HG03378 (cell line): ENCODE measurements at regions not wholly inside any gene's neighbourhood (a gene's known extent, or its start where the extent isn't known, plus 50 kb on each side); places are given as distances from the start of the nearest gene placed in this dataset.

Experiments
- ATAC-seq: cut with Tn5 transposase; IDR thresholded peaks from one replicate; pipeline ENCODE4 v1.9.1; 2021; ENCODE audit warnings: mild to moderate bottlenecking, moderate library complexity; ENCODE audit not compliant: unreplicated experiment

DNA sequence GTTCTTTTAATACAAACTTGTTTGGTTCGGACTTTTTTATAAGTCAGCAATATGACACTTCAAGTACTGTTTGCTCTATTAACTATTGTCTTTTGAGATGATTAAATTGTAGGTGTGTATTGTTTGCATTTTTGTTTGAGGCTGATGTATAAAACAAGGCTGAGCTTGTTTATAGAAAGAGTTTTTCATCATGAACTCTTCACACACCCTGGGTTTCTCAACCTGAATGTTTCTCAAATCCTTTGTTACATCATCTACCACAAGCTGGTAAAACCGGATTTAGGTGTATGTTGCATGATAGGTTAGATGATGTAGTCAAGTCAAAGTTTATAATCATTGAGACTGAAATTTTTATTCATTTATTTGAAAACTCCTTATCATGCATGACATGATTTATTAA, 335.2 kb upstream of the LRATD1 start:
- no peak for ATAC-seq

DNA sequence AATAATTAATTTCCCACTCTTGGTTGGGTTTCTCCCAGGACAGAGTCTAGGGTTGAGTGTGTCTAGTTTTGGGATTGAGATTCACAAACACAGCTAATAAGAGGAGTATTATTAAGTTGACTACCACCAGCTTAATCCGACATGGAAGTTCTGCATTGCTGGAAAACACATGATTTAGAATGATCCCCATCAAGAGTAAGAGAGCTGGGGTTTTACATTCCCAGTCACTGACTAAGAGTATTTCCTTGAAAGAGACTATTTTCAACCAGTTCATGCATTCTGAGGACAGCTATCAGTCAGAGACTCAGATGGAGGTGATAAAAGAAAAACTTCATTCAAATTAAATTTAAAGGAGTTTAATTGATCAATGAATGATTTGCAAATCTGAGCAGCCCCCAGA, 334.6 kb upstream of the LRATD1 start:
- no peak for ATAC-seq

GRCh38 chr2:14301331-14301730, 331.2 kb upstream of the LRATD1 start:
- ATAC-seq = no peak

GRCh38 chr2:14303366-14304115, 329.0 kb upstream of the LRATD1 start:
- ATAC-seq = peak; percentile 93

- no peak for ATAC-seq
Measured at GRCh38 chr2:14304326-14304725, 328.2 kb upstream of the LRATD1 start.

GRCh38 chr2:14306268-14306861, 326.2 kb upstream of the LRATD1 start:
- ATAC-seq = peak; percentile 49

- ATAC-seq = no peak
Measured at GRCh38 chr2:14313341-14313740, 319.2 kb upstream of the LRATD1 start.

DNA sequence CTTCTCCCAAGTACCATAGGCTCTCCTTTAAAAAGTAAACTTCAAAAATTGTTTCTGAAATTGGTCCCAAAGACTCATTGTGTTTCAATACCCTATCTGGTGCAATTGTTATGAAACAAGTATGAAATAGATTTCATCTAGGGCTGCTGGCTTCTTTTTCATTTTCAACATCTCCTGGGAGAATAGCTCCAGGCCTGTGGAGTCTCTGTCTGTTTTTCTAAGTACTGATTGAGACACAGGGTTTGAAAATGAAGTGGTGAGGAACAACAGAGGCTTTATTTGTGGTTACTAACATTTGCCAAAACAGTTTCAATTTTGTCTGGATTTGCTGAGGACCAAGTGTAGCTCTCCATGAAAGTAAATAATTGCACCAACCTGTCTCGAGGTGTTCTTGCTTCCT, 315.9 kb upstream of the LRATD1 start:
- ATAC-seq = no peak

- ATAC-seq = no peak
Measured at GRCh38 chr2:14321357-14321756, 311.2 kb upstream of the LRATD1 start.

- ATAC-seq = no peak
Measured at GRCh38 chr2:14322306-14322705, 310.2 kb upstream of the LRATD1 start.

- ATAC-seq = no peak
Measured at GRCh38 chr2:14324308-14324707, 308.2 kb upstream of the LRATD1 start.

GRCh38 chr2:14330884-14331283, 301.6 kb upstream of the LRATD1 start:
- ATAC-seq = no peak

DNA sequence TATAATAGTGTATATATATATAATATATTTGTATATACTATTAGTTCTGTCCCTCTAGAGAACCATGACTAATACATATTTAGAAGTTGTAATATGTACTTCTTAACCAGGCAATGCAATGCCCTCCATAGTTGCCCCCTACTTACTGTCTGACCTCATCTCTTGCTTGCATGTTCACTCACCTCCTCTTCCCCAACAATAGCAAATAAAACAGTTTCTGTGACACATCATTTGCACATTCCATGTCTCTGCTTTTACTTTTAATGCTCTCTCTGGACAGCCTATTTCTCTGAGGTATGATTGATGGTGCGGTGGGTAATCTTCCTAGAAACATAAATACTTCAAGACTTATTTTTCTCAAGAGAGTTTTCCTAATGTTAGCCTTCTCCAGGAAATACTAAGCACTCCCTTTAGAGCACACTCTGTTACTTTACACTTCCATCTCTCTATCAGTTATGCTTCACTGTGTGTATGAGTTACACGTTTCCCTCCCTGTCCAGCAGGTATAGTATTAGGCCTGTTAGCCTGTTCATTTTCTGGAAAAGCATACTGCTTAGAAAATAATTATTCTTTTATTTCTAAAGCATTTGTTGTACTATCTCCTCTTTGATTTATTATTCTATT, 295.6 kb upstream of the LRATD1 start:
- no peak for ATAC-seq

DNA sequence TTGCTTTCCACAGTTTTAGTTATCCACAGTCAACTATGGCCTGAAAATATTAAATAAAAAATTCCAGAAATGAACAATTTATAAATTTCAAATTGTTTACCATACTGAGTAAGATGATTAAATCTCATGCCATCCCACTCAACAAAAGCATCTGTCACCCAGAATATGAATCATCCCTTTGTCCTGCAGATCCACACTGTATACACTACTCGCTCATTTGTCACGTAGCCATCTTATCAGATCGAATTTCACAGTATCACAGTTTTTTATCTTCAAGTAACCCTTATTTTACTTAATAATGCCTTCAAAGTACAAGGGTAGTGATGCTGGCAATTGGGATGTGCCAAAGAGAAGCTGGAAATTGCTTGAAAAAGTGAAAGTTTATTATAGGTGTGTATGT, 291.8 kb upstream of the LRATD1 start:
- ATAC-seq = no peak

- ATAC-seq = no peak
Measured at GRCh38 chr2:14342313-14342712, 290.2 kb upstream of the LRATD1 start.

GRCh38 chr2:14344355-14344754, 288.2 kb upstream of the LRATD1 start:
- no peak for ATAC-seq

DNA sequence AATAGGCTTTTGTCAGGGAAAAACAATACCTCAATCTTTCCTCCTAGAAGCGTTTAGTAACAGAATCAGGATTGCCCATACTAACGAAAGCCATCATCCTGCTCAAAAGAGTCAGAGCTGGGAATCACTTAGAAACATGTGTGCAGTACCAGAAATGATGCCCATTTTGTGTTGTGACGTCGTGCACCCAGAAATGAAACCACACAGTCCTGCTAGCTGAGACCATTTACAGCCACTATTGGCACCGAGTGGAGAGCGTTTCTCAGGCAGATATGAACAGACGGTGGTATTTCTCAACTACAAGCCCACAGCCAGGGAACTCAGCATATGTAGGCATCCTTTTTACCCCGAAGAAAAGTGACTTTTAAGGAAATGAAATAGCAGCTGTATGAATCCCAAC, 284.3 kb upstream of the LRATD1 start:
- ATAC-seq = no peak

GRCh38 chr2:14350856-14351255, 281.7 kb upstream of the LRATD1 start:
- ATAC-seq = no peak

DNA sequence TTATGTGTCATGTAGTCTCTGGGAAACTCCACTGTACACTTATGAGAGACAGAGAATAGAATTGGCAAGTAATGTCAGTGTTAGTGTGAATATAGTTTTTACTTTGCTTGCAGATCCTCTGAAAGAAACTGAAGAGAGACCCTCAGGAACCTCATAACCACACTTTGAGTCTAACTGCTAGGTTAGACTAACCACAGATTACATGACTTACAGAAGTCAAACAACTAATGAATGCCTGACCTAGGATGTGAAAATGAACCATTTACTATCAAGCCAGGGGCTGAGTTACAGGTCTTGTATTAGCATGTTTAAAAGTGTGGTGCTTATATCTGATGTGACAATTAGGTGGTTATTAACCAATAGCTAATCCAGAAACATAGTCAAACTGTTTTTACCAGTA, 280.4 kb upstream of the LRATD1 start:
- ATAC-seq = no peak

- ATAC-seq = no peak
Measured at GRCh38 chr2:14354231-14354630, 278.3 kb upstream of the LRATD1 start.

GRCh38 chr2:14355102-14355501, 277.4 kb upstream of the LRATD1 start:
- no peak for ATAC-seq

DNA sequence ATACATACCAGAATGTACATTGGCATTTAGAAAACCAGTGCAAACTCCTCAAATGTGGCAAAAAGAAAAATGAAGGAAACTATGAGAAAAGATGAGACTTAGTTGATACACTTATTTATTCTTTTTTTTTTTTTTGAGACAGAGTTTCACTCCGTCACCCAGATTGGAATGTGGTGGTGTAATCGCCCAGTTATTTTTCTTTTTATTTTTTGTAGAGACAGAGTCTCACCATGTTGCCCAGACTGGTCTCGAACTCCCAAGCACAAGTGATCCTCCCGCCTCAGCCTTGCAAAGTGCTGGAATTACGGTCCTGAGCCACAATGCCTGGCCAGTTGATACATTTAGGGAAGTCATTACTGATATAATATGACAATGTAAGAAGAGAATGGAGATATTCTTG, 274.2 kb upstream of the LRATD1 start:
- no peak for ATAC-seq
